Neuron (in vitro differentiated cells): ENCODE measurements at regions not wholly inside any gene's neighbourhood (a gene's known extent, or its start where the extent isn't known, plus 50 kb on each side); places are given as distances from the start of the nearest gene placed in this dataset.

Experiments
- H2AFZ ChIP-seq: one replicate; pipeline ENCODE4 v1.6.1; 2013; ENCODE audit warnings: low read depth, mild to moderate bottlenecking, inconsistent platforms, low read length, moderate library complexity
- H3K27me3 ChIP-seq: one replicate; pipeline ENCODE4 v1.6.1; 2013; ENCODE audit warnings: low read length; ENCODE audit not compliant: insufficient read depth
- H3K36me3 ChIP-seq: one replicate; pipeline ENCODE4 v1.6.1; 2013; ENCODE audit warnings: low read length; ENCODE audit not compliant: insufficient read depth
- H3K4me1 ChIP-seq: one replicate; pipeline ENCODE4 v1.6.1; 2013; ENCODE audit warnings: low read length; ENCODE audit not compliant: insufficient read depth
- H3K4me3 ChIP-seq: 2 replicates; pipeline ENCODE4 v1.5.1; 2013; ENCODE audit warnings: mild to moderate bottlenecking, low read length, moderate library complexity
- H3K9me3 ChIP-seq: one replicate; pipeline ENCODE4 v1.6.1; 2013; ENCODE audit warnings: low read length

DNA sequence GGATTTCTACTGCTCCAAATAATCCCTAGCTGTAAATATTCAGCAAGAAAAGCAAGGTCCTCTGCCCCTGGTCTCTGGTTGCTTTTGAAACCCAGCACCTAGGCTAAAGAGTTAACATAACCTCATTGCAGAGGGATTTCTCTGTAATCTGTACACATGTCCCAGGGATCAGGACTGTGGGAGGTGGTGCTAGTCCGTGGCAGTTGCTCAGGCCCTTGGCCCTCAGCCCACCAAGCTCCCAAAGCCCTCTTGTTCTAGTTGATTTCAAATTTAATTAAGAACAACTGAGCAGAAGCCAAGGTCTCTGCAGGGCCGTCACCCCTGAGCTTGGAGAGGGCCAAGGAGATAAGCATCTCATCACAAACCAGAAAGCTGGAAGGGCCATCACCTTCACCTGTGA is 181.1 kb downstream of the SOX9 start:
- Histone ChIP-seq H3K4me1 (peaks cover 9% of the 10 kb centered on the region), H3K27me3 (no peaks in the 10 kb centered on the region), H3K9me3 (no peaks in the 10 kb centered on the region), H3K4me3 (no peak overlapping the region), H3K36me3 (no peaks in the 10 kb centered on the region), H2AFZ (no peak overlapping the region)

- Histone ChIP-seq H3K27me3 (no peaks in the 10 kb centered on the region), H3K9me3 (no peaks in the 10 kb centered on the region), H2AFZ (no peak overlapping the region), H3K4me3 (no peak overlapping the region), H3K4me1 (peaks cover 9% of the 10 kb centered on the region), H3K36me3 (no peaks in the 10 kb centered on the region)
These were observed 181.9 kb downstream of the SOX9 start for GRCh38 chr17:72302735-72303134.

- Histone ChIP-seq H3K4me3 (no peak overlapping the region), H2AFZ (no peak overlapping the region), H3K4me1 (peaks cover 5% of the 10 kb centered on the region), H3K27me3 (no peaks in the 10 kb centered on the region), H3K9me3 (no peaks in the 10 kb centered on the region), H3K36me3 (no peaks in the 10 kb centered on the region)
These were observed 183.2 kb downstream of the SOX9 start for GRCh38 chr17:72303787-72304733.

DNA sequence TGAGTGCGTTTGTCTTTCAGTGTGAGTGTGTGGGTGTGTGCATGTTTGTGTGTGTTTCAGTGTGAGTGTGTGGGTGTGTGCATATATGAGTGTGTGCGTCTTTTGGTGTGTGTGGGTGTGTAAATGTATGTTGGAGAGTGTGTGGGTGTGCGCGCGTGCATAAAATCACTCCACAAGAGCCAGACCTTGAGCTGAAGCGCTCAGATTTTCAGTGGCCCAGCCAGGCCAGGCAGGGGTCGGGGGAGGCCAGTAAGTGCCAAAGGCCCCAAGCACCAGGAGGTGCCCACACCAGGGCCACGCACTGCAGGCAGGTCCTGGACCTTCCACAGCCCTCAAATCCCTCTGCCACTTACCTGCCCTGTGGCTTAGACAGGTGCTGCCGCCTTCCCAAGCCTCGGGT is 184.0 kb downstream of the SOX9 start:
- H3K4me3 ChIP-seq: no peak overlapping the region
- H3K4me1 ChIP-seq: no peaks in the 10 kb centered on the region
- H3K36me3 ChIP-seq: no peaks in the 10 kb centered on the region
- H3K27me3 ChIP-seq: no peaks in the 10 kb centered on the region
- no peaks in the 10 kb centered on the region for H3K9me3 ChIP-seq
- H2AFZ ChIP-seq: no peak overlapping the region

DNA sequence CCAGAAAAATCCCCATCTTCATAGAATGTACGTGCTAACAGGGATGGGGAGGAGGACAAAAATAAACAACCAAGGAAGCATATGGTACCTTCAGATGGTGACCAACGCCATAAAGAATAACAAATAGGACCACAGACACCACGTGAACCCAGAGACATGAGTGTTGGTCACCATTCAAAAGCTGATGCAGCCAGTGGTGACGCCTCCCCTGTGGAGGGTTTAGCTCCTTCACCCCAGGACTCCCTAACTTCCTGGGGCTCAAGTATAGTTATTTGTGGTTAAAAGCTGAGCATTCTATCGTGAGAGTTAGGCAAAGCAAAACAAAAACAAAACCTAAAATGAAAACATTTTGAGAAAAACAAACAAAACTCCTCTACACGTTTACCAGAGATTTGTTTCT is 184.7 kb downstream of the SOX9 start:
- Histone ChIP-seq H3K4me1 (no peaks in the 10 kb centered on the region), H2AFZ (no peak overlapping the region), H3K9me3 (no peaks in the 10 kb centered on the region), H3K27me3 (no peaks in the 10 kb centered on the region), H3K4me3 (no peak overlapping the region), H3K36me3 (no peaks in the 10 kb centered on the region)

DNA sequence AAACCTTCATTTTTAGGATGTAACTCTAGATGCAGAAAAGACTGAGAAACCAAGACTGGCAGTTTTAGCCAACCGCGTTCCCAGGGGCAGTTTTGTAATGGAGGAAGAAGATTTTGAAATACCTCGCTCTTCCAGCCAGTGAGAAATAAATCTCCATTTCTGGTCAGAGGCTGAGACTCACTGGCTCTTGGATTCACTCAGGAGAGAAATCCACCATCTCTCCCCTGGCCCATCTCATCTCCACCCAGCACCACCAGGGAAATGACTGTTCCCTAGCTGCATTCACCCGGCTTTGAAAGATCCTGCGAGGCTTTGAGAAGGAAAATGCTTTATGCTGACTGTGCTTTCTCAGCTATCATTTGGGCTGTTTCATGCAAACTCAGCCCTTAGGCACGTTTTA is 185.2 kb downstream of the SOX9 start:
- no peak overlapping the region for H3K4me3 ChIP-seq
- no peaks in the 10 kb centered on the region for H3K9me3 ChIP-seq
- H3K36me3 ChIP-seq: no peaks in the 10 kb centered on the region
- no peaks in the 10 kb centered on the region for H3K4me1 ChIP-seq
- no peak overlapping the region for H2AFZ ChIP-seq
- H3K27me3 ChIP-seq: no peaks in the 10 kb centered on the region

DNA sequence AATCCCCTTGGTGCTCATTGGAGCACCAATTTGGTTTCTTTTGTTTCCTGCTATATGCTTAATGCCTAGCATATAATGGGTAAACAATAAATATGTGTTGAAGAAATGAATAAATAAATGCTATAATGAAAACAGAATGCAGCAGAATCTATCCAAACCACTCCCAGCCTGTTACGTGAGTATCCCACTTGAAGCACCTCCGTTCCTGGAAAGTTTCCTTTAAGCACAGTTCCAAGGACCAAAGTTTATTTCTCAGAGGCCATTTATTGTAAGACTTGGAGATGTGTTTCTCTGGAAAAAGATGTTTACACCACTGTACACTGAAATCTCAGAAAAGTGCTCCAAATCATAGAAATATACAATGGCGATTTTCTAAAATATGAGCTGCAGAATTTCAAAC is 187.0 kb downstream of the SOX9 start:
- Histone ChIP-seq H3K9me3 (no peaks in the 10 kb centered on the region), H3K27me3 (no peaks in the 10 kb centered on the region), H2AFZ (no peak overlapping the region), H3K4me1 (no peaks in the 10 kb centered on the region), H3K4me3 (no peak overlapping the region), H3K36me3 (no peaks in the 10 kb centered on the region)

DNA sequence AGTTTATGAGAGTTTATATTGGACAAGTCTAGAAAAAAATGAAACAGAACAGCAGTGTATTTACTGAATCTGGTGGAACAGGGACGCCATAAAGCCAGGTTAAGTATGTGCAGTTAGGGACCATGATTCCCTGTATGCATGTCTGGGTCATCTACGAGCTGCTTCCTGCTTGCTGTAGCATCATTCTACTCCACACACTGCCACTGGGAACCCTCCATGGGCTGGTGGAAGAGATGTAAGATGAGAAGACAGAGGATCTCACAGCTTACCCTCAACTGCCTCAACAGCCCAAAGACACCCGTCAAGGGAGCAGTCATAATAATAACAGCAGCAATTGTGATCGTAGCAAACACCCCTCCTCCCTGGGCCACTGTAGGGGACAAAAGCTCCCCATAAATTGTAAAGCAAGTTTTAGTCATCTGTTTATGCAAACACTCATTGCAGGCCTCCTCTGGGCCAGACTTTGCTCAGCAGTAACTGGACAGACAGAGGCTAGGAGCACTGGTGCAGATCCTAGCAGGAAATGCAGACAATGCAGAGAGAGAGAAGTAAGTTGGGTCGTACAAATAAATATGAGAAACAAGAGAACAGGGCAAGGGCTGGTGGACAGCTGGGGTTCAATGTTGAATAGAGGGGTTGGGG is 188.0 kb downstream of the SOX9 start:
- Histone ChIP-seq H3K4me1 (no peaks in the 10 kb centered on the region), H3K36me3 (no peaks in the 10 kb centered on the region), H2AFZ (no peak overlapping the region), H3K4me3 (no peak overlapping the region), H3K27me3 (no peaks in the 10 kb centered on the region), H3K9me3 (no peaks in the 10 kb centered on the region)

DNA sequence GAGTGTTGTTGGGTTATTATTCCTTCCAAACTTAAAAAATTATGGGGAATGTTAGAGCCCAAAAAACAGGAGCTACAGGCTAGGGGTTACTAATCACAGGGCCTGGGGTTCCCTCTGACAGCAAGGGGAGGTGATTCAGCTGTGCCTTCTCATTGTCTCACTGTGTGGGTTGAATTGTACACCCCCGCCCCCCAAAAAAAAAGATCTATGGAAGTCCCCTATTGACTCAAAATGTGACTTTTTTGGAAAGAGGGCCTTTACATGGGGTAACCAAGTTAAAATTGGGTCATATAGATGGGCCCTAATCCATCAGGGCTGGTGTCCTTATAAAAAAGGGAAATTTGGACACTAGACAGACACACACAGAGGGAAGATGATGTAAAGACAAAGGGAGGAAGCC is 190.2 kb downstream of the SOX9 start:
- no peaks in the 10 kb centered on the region for H3K4me1 ChIP-seq
- H3K9me3 ChIP-seq: no peaks in the 10 kb centered on the region
- H3K36me3 ChIP-seq: no peaks in the 10 kb centered on the region
- H3K27me3 ChIP-seq: no peaks in the 10 kb centered on the region
- H3K4me3 ChIP-seq: no peak overlapping the region
- no peak overlapping the region for H2AFZ ChIP-seq

DNA sequence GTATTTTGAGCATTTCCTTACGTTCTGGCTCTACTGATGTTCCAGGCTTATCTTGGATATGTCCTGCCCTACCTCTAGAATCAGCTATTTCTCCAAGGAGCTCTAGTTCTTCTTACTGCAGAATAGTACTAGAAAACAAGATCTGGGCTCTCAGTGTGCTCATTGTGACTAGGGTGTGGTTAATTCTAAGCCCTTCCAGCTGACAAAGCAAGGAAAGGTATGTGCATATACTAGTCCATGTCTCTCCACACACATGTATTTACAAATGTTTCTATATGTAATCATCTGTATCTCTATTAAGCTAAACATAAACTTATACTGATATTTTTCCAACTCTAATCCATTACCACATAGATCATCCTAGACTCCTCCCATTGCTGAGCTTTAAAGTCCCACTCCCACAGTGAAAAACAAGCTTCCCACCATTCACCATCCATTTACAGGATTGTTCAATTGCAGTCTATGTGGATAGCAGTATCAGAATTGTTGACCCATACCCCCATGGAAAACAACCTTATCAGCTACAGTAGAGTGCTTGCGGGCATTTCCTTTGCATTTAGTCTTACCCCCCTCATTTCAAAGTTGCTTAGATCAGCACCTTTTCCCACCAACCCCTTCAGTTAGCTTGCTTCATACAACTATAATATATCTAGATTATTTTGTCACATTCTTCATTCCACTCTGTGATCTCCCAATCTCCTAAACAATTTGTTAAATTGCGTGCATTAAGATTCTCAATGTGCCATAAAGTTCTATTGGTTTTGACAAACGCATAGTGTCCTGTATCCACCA is 194.5 kb downstream of the SOX9 start:
- no peak overlapping the region for H3K4me3 ChIP-seq
- H3K9me3 ChIP-seq: no peaks in the 10 kb centered on the region
- peaks cover 6% of the 10 kb centered on the region for H3K4me1 ChIP-seq
- no peaks in the 10 kb centered on the region for H3K27me3 ChIP-seq
- no peaks in the 10 kb centered on the region for H3K36me3 ChIP-seq
- no peak overlapping the region for H2AFZ ChIP-seq

DNA sequence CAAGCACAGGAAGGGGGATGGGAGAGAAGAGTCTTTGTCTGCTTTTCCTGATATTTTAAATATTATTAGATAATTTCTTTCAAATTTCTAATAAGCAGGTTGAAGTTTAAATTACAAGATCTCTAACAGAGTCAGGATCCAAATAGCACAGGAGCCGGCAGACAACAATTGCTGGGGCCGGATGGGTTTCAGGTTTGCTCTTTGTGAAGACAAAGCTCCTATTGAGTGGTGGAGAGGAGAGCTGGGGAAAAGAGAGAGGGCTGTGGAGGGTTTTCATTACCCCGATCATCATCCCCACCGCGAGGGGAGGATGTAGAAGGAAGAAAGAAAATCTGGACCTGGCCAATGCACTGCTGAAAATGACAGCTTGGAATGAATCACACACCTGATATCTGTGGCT is 197.3 kb downstream of the SOX9 start:
- Histone ChIP-seq H3K27me3 (no peaks in the 10 kb centered on the region), H3K36me3 (no peaks in the 10 kb centered on the region), H2AFZ (no peak overlapping the region), H3K9me3 (no peaks in the 10 kb centered on the region), H3K4me1 (peaks cover 6% of the 10 kb centered on the region), H3K4me3 (no peak overlapping the region)

- Histone ChIP-seq H3K4me3 (no peak overlapping the region), H2AFZ (no peak overlapping the region), H3K9me3 (no peaks in the 10 kb centered on the region), H3K4me1 (peaks cover 6% of the 10 kb centered on the region), H3K36me3 (no peaks in the 10 kb centered on the region), H3K27me3 (no peaks in the 10 kb centered on the region)
These were observed 201.1 kb downstream of the SOX9 start for GRCh38 chr17:72321896-72322295.

- H3K4me1 ChIP-seq: no peaks in the 10 kb centered on the region
- no peak overlapping the region for H2AFZ ChIP-seq
- no peak overlapping the region for H3K4me3 ChIP-seq
- peaks cover 5% of the 10 kb centered on the region for H3K27me3 ChIP-seq
- no peaks in the 10 kb centered on the region for H3K36me3 ChIP-seq
- no peaks in the 10 kb centered on the region for H3K9me3 ChIP-seq
These were observed 211.5 kb downstream of the SOX9 start for GRCh38 chr17:72332367-72332766.
